Neural progenitor cell (in vitro differentiated cells): ENCODE measurements at regions not wholly inside any gene's neighbourhood (a gene's known extent, or its start where the extent isn't known, plus 50 kb on each side); places are given as distances from the start of the nearest gene placed in this dataset.

Source experiments
- CTCF ChIP-seq: fragments of 200-600 bp; sonication (generic); IDR thresholded peaks from 2 replicates; pipeline ENCODE4 v1.5.1; 2017; ENCODE audit warnings: antibody characterized with exemption, mild to moderate bottlenecking
- EZH2 ChIP-seq: fragments of 200-600 bp; sonication (generic); IDR thresholded peaks from 2 replicates; pipeline ENCODE4 v1.6.1; 2017; ENCODE audit warnings: antibody characterized with exemption, mild to moderate bottlenecking, moderate library complexity

- TF ChIP-seq CTCF, result no peak
- no peak for TF ChIP-seq EZH2
These were observed 192.8 kb upstream of the TTC14 start for GRCh38 chr3:180409170-180409569.
